HEK293 (cell line): ENCODE measurements at regions not wholly inside any gene's neighbourhood (a gene's known extent, or its start where the extent isn't known, plus 50 kb on each side); places are given as distances from the start of the nearest gene placed in this dataset.

Source experiments
- CTCF ChIA-PET: fragments of 350-600 bp; formaldehyde crosslinking; extraction: SDS; loops from one replicate; lab custom pipeline; 2021; ENCODE audit warnings: antibody characterized with exemption; lab: Yijun Ruan, JAX
- POLR2A ChIA-PET: fragments of 300-600 bp; formaldehyde crosslinking; extraction: SDS; loops from one replicate; lab custom pipeline; 2020; ENCODE audit warnings: antibody characterized with exemption, inconsistent platforms; lab: Yijun Ruan, JAX
- H3K27ac ChIP-seq: fragments of 200-500 bp; sonication (Bioruptor generic); 2 replicates; pipeline ENCODE4 v1.5.1; 2014; ENCODE audit warnings: low read depth, low read length, control low read depth, inconsistent platforms; ENCODE audit errors: extremely low read depth
- H3K36me3 ChIP-seq, 2 experiments: fragments of 200-500 bp in 1 of 2; sonication (Bioruptor generic) in 1 of 2; 1 replicate in 1 of 2; 2 replicates in 1 of 2; pipeline ENCODE4 v1.5.1; 2014 to 2017; ENCODE audit warnings: inconsistent platforms in 2 of 2, low read length in 2 of 2; ENCODE audit not compliant: control insufficient read depth in 2 of 2, insufficient read depth in 1 of 2
- H3K4me1 ChIP-seq: fragments of 200-500 bp; sonication (Bioruptor generic); 2 replicates; pipeline ENCODE4 v1.5.1; 2014; ENCODE audit warnings: mild to moderate bottlenecking, low read length, inconsistent platforms; ENCODE audit not compliant: control insufficient read depth, insufficient read depth
- H3K4me3 ChIP-seq: 2 replicates; pipeline ENCODE4 v1.5.1; 2011; ENCODE audit warnings: low read depth, mild to moderate bottlenecking, control low read depth, low read length, moderate library complexity
- H3K9me3 ChIP-seq: fragments of 200-500 bp; sonication (Bioruptor generic); 2 replicates; pipeline ENCODE4 v1.5.1; 2014; ENCODE audit warnings: low read depth, low read length, inconsistent platforms; ENCODE audit not compliant: control insufficient read depth, insufficient read depth
- AEBP2 ChIP-seq: fragments of 450-650 bp; formaldehyde crosslinking; IDR thresholded peaks from 2 replicates; pipeline ENCODE4 v1.5.1; 2016; ENCODE audit warnings: missing biosample characterization, missing genetic modification characterization, borderline replicate concordance
- EGR2 ChIP-seq: fragments of 450-650 bp; formaldehyde crosslinking; IDR thresholded peaks from 2 replicates; pipeline ENCODE4 v1.5.1; 2016; ENCODE audit warnings: low read depth, missing biosample characterization, missing genetic modification characterization
- MEIS1 ChIP-seq: sonication (generic); formaldehyde crosslinking; IDR thresholded peaks from 2 replicates; pipeline ENCODE4 v1.8.1; 2022; ENCODE audit warnings: missing genetic modification reagents, mild to moderate bottlenecking, borderline replicate concordance
- SALL2 ChIP-seq: fragments of 450-650 bp; formaldehyde crosslinking; IDR thresholded peaks from 2 replicates; pipeline ENCODE4 v1.5.0; 2017; ENCODE audit warnings: missing biosample characterization, mild to moderate bottlenecking, missing genetic modification characterization, borderline replicate concordance
- SP3 ChIP-seq: fragments of 450-650 bp; formaldehyde crosslinking; IDR thresholded peaks from 2 replicates; pipeline ENCODE4 v1.5.1; 2016; ENCODE audit warnings: missing biosample characterization, missing genetic modification characterization
- SP7 ChIP-seq: fragments of 450-650 bp; formaldehyde crosslinking; IDR thresholded peaks from 2 replicates; pipeline ENCODE4 v1.5.1; 2016; ENCODE audit warnings: missing biosample characterization, missing genetic modification characterization
- ZBTB17 ChIP-seq: fragments of 450-650 bp; formaldehyde crosslinking; IDR thresholded peaks from 2 replicates; pipeline ENCODE4 v1.5.1; 2016; ENCODE audit warnings: missing biosample characterization, missing genetic modification characterization
- ZBTB7A ChIP-seq: fragments of 450-650 bp; formaldehyde crosslinking; IDR thresholded peaks from 2 replicates; pipeline ENCODE4 v1.5.1; 2016; ENCODE audit warnings: low read depth, missing biosample characterization, missing genetic modification characterization
- ZFP69B ChIP-seq: fragments of 450-650 bp; formaldehyde crosslinking; IDR thresholded peaks from 2 replicates; pipeline ENCODE4 v1.5.1; 2016; ENCODE audit warnings: missing biosample characterization, missing genetic modification characterization
- ZNF133 ChIP-seq: fragments of 450-650 bp; formaldehyde crosslinking; IDR thresholded peaks from 2 replicates; pipeline ENCODE4 v1.5.1; 2016; ENCODE audit warnings: missing biosample characterization, missing genetic modification characterization
- ZNF24 ChIP-seq: fragments of 450-650 bp; formaldehyde crosslinking; IDR thresholded peaks from 2 replicates; pipeline ENCODE4 v1.5.1; 2016; ENCODE audit warnings: missing biosample characterization, missing genetic modification characterization
- ZNF302 ChIP-seq: fragments of 450-650 bp; formaldehyde crosslinking; IDR thresholded peaks from 2 replicates; pipeline ENCODE4 v1.5.1; 2016; ENCODE audit warnings: missing biosample characterization, missing genetic modification characterization, low read depth
- ZNF341 ChIP-seq: fragments of 450-650 bp; formaldehyde crosslinking; IDR thresholded peaks from 2 replicates; pipeline ENCODE4; 2016; ENCODE audit warnings: low read depth, missing biosample characterization, missing genetic modification characterization
- ZNF362 ChIP-seq: fragments of 450-650 bp; formaldehyde crosslinking; IDR thresholded peaks from 2 replicates; pipeline ENCODE4 v1.5.1; 2016; ENCODE audit warnings: missing biosample characterization, missing genetic modification characterization
- ZNF510 ChIP-seq: fragments of 450-650 bp; formaldehyde crosslinking; IDR thresholded peaks from 2 replicates; pipeline ENCODE4 v1.5.1; 2018; ENCODE audit warnings: mild to moderate bottlenecking, missing genetic modification characterization, missing biosample characterization; ENCODE audit not compliant: insufficient replicate concordance
- ZNF629 ChIP-seq: fragments of 450-650 bp; formaldehyde crosslinking; IDR thresholded peaks from 2 replicates; pipeline ENCODE4 v1.5.1; 2017; ENCODE audit warnings: missing biosample characterization, missing genetic modification characterization
- ZNF660 ChIP-seq: fragments of 450-650 bp; IDR thresholded peaks from 2 replicates; pipeline ENCODE4 v1.5.1; 2018; ENCODE audit warnings: missing biosample characterization, mild to moderate bottlenecking, missing genetic modification characterization
- ZNF776 ChIP-seq: fragments of 450-650 bp; formaldehyde crosslinking; IDR thresholded peaks from 2 replicates; pipeline ENCODE4 v1.5.0; 2017; ENCODE audit warnings: missing biosample characterization, missing genetic modification characterization, borderline replicate concordance
- ZNF777 ChIP-seq: fragments of 450-650 bp; formaldehyde crosslinking; IDR thresholded peaks from 2 replicates; pipeline ENCODE4 v1.5.1; 2017; ENCODE audit warnings: missing biosample characterization, missing genetic modification characterization, borderline replicate concordance
- ZNF792 ChIP-seq: fragments of 450-650 bp; formaldehyde crosslinking; IDR thresholded peaks from 2 replicates; pipeline ENCODE4 v1.5.1; 2016; ENCODE audit warnings: missing biosample characterization, missing genetic modification characterization
- TF ChIP-seq, protein P1 (sequence below): fragments of 450-650 bp; formaldehyde crosslinking; IDR thresholded peaks from 2 replicates; pipeline ENCODE4 v1.5.1; 2017; ENCODE audit warnings: missing biosample characterization, missing genetic modification characterization
- TF ChIP-seq, protein P2 (sequence below): fragments of 450-650 bp; formaldehyde crosslinking; IDR thresholded peaks from 2 replicates; pipeline ENCODE4 v1.5.1; 2016; ENCODE audit warnings: missing biosample characterization, missing genetic modification characterization
- TF ChIP-seq, protein P3 (sequence below): fragments of 450-650 bp; IDR thresholded peaks from 2 replicates; pipeline ENCODE4 v1.5.1; 2018; ENCODE audit warnings: missing biosample characterization, missing genetic modification characterization

DNA sequence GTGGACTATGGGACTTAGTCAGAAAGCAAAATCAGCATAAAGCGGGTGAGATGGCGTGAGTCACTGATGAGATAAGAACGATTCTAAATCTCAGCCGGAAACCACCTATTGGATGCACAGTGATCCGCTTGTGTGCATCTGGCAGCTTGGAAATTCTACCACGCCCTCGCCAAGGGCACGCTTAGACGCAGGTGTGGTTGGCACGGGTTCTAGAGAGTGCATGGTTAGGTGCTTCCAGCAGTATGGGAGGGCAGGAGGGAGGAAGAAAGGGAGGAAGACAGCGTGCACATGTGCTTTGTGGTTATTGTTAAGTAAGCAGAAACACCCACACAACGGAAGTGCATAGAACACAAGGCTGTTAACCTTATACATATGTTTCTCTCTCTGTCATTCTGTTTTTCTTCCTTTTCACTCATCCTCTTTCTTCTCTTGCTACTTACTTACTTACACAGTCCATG, 374.0 kb upstream of the ASIC2 start:
- H3K9me3 ChIP-seq = no peaks in the 10 kb centered on the region
- no peak for TF ChIP-seq ZNF341 (tag by site-specific recombination)
- no peak for TF ChIP-seq ZNF133 (tag by site-specific recombination)
- TF ChIP-seq ZNF629 = peak; percentile 31; the same call in 1 of the 2 replicates
- TF ChIP-seq ZNF24 (tag by site-specific recombination) = no peak
- no peak for TF ChIP-seq SALL2 (tag by site-specific recombination)
- no peak for TF ChIP-seq MEIS1 (CRISPR knock-in tag)
- no peak for TF ChIP-seq ZNF660 (tag by site-specific recombination)
- TF ChIP-seq EGR2 (tag by site-specific recombination) = 0 out of 2 replicates have a peak, but pooled peaks have one; percentile 9
- TF ChIP-seq ZFP69B (tag by site-specific recombination) = no peak
- no peak for TF ChIP-seq ZNF792 (tag by site-specific recombination)
- H3K27ac ChIP-seq = no peak overlapping the region
- ChIA-PET CTCF (interaction anchor here (1.1 kb wide), 1 partner anchor 19 kb away, joined by 3 read pairs; no protein-coding TSS in a partner anchor), POLR2A (no interaction called here)
- H3K4me1 ChIP-seq = peaks cover 8% of the 10 kb centered on the region
- no peaks in the 10 kb centered on the region for H3K36me3 ChIP-seq
- H3K4me3 ChIP-seq = no peak overlapping the region

DNA sequence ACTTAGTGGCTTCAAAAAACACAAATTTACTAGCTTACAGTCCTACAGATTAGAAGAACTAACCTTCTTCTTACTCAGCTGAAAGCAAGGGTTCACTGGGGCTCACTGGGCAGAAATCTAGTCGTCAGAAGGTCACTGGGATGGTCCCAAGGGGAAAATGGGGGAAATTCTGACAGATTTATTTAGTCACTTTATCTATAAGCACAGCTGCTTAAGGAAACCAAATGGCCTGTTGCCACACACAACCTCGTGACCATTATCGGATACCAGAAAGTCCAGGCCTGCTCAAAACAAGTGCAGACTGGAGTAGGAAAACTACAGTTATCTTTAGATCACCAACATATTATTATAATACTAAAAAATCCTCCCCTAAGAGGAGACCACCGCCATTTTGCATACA, 374.6 kb upstream of the ASIC2 start:
- no peaks in the 10 kb centered on the region for H3K9me3 ChIP-seq
- TF ChIP-seq ZNF510 (no peak), ZBTB17 (tag by site-specific recombination) (no peak), ZBTB7A (tag by site-specific recombination) (no peak), ZNF362 (tag by site-specific recombination) (no peak), ZNF776 (tag by site-specific recombination) (no peak), SP3 (no peak), SP7 (no peak), ZNF792 (tag by site-specific recombination) (no peak), ZNF302 (tag by site-specific recombination) (no peak), ZNF777 (tag by site-specific recombination) (no peak), AEBP2 (no peak)
- TF ChIP-seq, protein P1, sequence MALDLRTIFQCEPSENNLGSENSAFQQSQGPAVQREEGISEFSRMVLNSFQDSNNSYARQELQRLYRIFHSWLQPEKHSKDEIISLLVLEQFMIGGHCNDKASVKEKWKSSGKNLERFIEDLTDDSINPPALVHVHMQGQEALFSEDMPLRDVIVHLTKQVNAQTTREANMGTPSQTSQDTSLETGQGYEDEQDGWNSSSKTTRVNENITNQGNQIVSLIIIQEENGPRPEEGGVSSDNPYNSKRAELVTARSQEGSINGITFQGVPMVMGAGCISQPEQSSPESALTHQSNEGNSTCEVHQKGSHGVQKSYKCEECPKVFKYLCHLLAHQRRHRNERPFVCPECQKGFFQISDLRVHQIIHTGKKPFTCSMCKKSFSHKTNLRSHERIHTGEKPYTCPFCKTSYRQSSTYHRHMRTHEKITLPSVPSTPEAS (tag by site-specific recombination) = no peak
- TF ChIP-seq, protein P2, sequence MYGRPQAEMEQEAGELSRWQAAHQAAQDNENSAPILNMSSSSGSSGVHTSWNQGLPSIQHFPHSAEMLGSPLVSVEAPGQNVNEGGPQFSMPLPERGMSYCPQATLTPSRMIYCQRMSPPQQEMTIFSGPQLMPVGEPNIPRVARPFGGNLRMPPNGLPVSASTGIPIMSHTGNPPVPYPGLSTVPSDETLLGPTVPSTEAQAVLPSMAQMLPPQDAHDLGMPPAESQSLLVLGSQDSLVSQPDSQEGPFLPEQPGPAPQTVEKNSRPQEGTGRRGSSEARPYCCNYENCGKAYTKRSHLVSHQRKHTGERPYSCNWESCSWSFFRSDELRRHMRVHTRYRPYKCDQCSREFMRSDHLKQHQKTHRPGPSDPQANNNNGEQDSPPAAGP = no peak
- TF ChIP-seq, protein P3, sequence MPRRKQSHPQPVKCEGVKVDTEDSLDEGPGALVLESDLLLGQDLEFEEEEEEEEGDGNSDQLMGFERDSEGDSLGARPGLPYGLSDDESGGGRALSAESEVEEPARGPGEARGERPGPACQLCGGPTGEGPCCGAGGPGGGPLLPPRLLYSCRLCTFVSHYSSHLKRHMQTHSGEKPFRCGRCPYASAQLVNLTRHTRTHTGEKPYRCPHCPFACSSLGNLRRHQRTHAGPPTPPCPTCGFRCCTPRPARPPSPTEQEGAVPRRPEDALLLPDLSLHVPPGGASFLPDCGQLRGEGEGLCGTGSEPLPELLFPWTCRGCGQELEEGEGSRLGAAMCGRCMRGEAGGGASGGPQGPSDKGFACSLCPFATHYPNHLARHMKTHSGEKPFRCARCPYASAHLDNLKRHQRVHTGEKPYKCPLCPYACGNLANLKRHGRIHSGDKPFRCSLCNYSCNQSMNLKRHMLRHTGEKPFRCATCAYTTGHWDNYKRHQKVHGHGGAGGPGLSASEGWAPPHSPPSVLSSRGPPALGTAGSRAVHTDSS (tag by site-specific recombination) = no peak
- TF ChIP-seq, all 188 proteins: peak for 0
- no peaks in the 10 kb centered on the region for H3K36me3 ChIP-seq
- H3K27ac ChIP-seq = no peak overlapping the region
- H3K4me3 ChIP-seq = no peak overlapping the region
- ChIA-PET POLR2A (no interaction called here), CTCF (interaction anchor here (0.5 to 1.1 kb wide), 3 partner anchors 12 to 26 kb away, joined by 3 to 4 read pairs (median 3); no protein-coding TSS in a partner anchor)
- peaks cover 8% of the 10 kb centered on the region for H3K4me1 ChIP-seq
